Testis (tissue), 2 donors: ENCODE measurements at regions not wholly inside any gene's neighbourhood (a gene's known extent, or its start where the extent isn't known, plus 50 kb on each side); places are given as distances from the start of the nearest gene placed in this dataset.

ENCODE experiments used
- POLR2A ChIP-seq: fragments of 450-650 bp; IDR thresholded peaks from one replicate; pipeline ENCODE4 v1.6.1; 2017; ENCODE audit warnings: antibody characterized with exemption, mild to moderate bottlenecking, moderate library complexity
- TF ChIP-seq, protein P1 (sequence below), 3 experiments: fragments of 450-650 bp in 2 of 3; fragments of 200-600 bp in 1 of 3; sonication (generic) in 1 of 3; IDR thresholded peaks; one replicate each; pipeline ENCODE4 v1.5.1; 2016 to 2019; ENCODE audit warnings: antibody characterized with exemption in 3 of 3, mild to moderate bottlenecking in 2 of 3, moderate library complexity in 1 of 3

DNA sequence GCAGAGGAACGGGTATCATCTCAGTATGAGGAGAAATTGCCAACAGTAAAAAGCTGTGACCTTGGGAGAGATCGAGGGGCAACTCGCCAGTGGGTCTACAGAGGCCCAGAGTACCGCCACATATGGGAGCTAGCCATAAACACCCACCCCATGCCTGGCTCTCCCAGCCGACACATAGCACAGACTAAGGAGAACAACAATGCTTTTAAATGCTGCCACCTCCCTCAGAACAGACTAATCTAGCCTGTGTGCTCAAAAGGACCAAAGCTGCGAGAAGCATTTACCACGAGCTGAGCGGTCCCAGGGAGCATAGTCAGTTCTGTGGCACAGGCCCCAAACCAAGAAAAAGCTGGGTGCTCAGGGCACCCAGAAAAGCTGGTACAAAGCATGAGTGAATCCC lies 73.3 kb downstream of the LSM5 start:
- TF ChIP-seq POLR2A = no peak
- TF ChIP-seq, protein P1, sequence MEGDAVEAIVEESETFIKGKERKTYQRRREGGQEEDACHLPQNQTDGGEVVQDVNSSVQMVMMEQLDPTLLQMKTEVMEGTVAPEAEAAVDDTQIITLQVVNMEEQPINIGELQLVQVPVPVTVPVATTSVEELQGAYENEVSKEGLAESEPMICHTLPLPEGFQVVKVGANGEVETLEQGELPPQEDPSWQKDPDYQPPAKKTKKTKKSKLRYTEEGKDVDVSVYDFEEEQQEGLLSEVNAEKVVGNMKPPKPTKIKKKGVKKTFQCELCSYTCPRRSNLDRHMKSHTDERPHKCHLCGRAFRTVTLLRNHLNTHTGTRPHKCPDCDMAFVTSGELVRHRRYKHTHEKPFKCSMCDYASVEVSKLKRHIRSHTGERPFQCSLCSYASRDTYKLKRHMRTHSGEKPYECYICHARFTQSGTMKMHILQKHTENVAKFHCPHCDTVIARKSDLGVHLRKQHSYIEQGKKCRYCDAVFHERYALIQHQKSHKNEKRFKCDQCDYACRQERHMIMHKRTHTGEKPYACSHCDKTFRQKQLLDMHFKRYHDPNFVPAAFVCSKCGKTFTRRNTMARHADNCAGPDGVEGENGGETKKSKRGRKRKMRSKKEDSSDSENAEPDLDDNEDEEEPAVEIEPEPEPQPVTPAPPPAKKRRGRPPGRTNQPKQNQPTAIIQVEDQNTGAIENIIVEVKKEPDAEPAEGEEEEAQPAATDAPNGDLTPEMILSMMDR (IDR thresholded peaks at IDR 0.05) = no peak
